Esophagus squamous epithelium (tissue), 5 donors: ENCODE measurements at regions not wholly inside any gene's neighbourhood (a gene's known extent, or its start where the extent isn't known, plus 50 kb on each side); places are given as distances from the start of the nearest gene placed in this dataset.

Source experiments
- DNase-seq: peaks from one replicate; lab custom pipeline; 2025; lab: John Stamatoyannopoulos, UW
- H3K27ac ChIP-seq, 4 donors: fragments of 200-600 bp; sonication (generic); one replicate each; pipeline ENCODE4 v1.5.1; 2016 to 2019; ENCODE audit warnings: mild to moderate bottlenecking in 1 of 4
- H3K27me3 ChIP-seq, 4 donors: fragments of 200-600 bp; sonication (generic); 1 replicate in 3 of 4; 2 replicates in 1 of 4; pipeline versions ENCODE4 v1.5.1 to v1.6.0; 2017 to 2021; ENCODE audit warnings: antibody characterized with exemption in 1 of 4
- H3K36me3 ChIP-seq, 3 donors: fragments of 200-600 bp; sonication (generic); one replicate each; pipeline ENCODE4 v1.5.1; 2016 to 2019
- H3K4me1 ChIP-seq, 3 donors: fragments of 200-600 bp; sonication (generic); one replicate each; pipeline ENCODE4 v1.5.1; 2017 to 2019
- H3K4me3 ChIP-seq, 4 donors: fragments of 200-600 bp; sonication (generic); 1 replicate in 3 of 4; 2 replicates in 1 of 4; pipeline ENCODE4 v1.5.1; 2016 to 2019; ENCODE audit warnings: mild to moderate bottlenecking in 2 of 4, moderate library complexity in 1 of 4
- H3K9me3 ChIP-seq, 3 donors: fragments of 200-600 bp; sonication (generic); one replicate each; pipeline ENCODE4 v1.5.1; 2016 to 2019
- CTCF ChIP-seq, 6 experiments: fragments of 450-650 bp in 4 of 6; fragments of 200-600 bp in 2 of 6; sonication (generic) in 2 of 6; IDR thresholded peaks; one replicate each; pipeline ENCODE4 v1.5.1; 2016 to 2019; ENCODE audit warnings: antibody characterized with exemption in 6 of 6, mild to moderate bottlenecking in 4 of 6, moderate library complexity in 4 of 6
- POLR2A ChIP-seq, 4 donors: fragments of 450-650 bp; IDR thresholded peaks; one replicate each; pipeline ENCODE4 v1.6.1; 2017; ENCODE audit warnings: antibody characterized with exemption in 4 of 4, mild to moderate bottlenecking in 4 of 4, moderate library complexity in 3 of 4
- WGBS, 2 donors: methylation state at CpG; one replicate each; pipeline ENCODE4 v1.1.5; 2018; 5-methylcytosine and 5-hydroxymethylcytosine counted together
- intact Hi-C: fragments of 100-400 bp; cut with DNase I; formaldehyde crosslinking; loops from one replicate; pipeline ENCODE4 v1.15.0; 2022
- donor health status: DM: yes; HTN: yes; CAD: no.

GRCh38 chr7:84362360-84362759 lies 167.8 kb upstream of the SEMA3A start:
- Histone ChIP-seq H3K27ac (no peak overlapping the region), H3K4me3 (no peak overlapping the region), H3K36me3 (no peaks in the 10 kb centered on the region), H3K27me3 (no peaks in the 10 kb centered on the region), H3K4me1 (no peaks in the 10 kb centered on the region), H3K9me3 (no peaks in the 10 kb centered on the region)
- DNase-seq = no peak
- intact Hi-C loops = no loop called here
- WGBS, 2 donors = 85% methylated on average over 3 of the region's 3 CpGs
- TF ChIP-seq CTCF (IDR thresholded peaks at IDR 0.05) (no peak), POLR2A (IDR thresholded peaks at IDR 0.05) (no peak)

GRCh38 chr7:84354866-84355265 lies 160.3 kb upstream of the SEMA3A start:
- Histone ChIP-seq H3K27ac (no peak overlapping the region), H3K27me3 (no peaks in the 10 kb centered on the region), H3K4me1 (no peaks in the 10 kb centered on the region), H3K36me3 (no peaks in the 10 kb centered on the region), H3K4me3 (no peak overlapping the region), H3K9me3 (no peaks in the 10 kb centered on the region)
- DNase-seq = no peak
- TF ChIP-seq CTCF (IDR thresholded peaks at IDR 0.05) (no peak), POLR2A (IDR thresholded peaks at IDR 0.05) (no peak)
- intact Hi-C loops = no loop called here
- 52 to 61% methylated on average over 1 of the region's 1 CpG for WGBS, 2 donors

- DNase-seq = no peak
- no peaks in the 10 kb centered on the region for H3K27me3 ChIP-seq
- H3K4me3 ChIP-seq = no peak overlapping the region
- no peak overlapping the region for H3K27ac ChIP-seq
- H3K9me3 ChIP-seq = no peaks in the 10 kb centered on the region
- H3K4me1 ChIP-seq = no peaks in the 10 kb centered on the region
- intact Hi-C loops = no loop called here
- no peak for TF ChIP-seq POLR2A (IDR thresholded peaks at IDR 0.05)
- no peak for TF ChIP-seq CTCF (IDR thresholded peaks at IDR 0.05)
- no peaks in the 10 kb centered on the region for H3K36me3 ChIP-seq
Observed at GRCh38 chr7:84354030-84354429, 159.4 kb upstream of the SEMA3A start.

- DNase-seq = no peak
- intact Hi-C loops = no loop called here
- 42 to 50% methylated on average over 1 of the region's 1 CpG for WGBS, 2 donors
- H3K27ac ChIP-seq = no peak overlapping the region
- H3K4me1 ChIP-seq = no peaks in the 10 kb centered on the region
- no peaks in the 10 kb centered on the region for H3K27me3 ChIP-seq
- no peak for TF ChIP-seq POLR2A (IDR thresholded peaks at IDR 0.05)
- TF ChIP-seq CTCF (IDR thresholded peaks at IDR 0.05) = no peak
- no peak overlapping the region for H3K4me3 ChIP-seq
- no peaks in the 10 kb centered on the region for H3K36me3 ChIP-seq
- H3K9me3 ChIP-seq = no peaks in the 10 kb centered on the region
Observed at GRCh38 chr7:84339306-84339705, 144.7 kb upstream of the SEMA3A start.

- intact Hi-C loops = no loop called here
- no peaks in the 10 kb centered on the region for H3K4me1 ChIP-seq
- DNase-seq = no peak
- H3K27me3 ChIP-seq = no peaks in the 10 kb centered on the region
- WGBS, 2 donors = 30 to 37% methylated on average over 2 of the region's 2 CpGs
- H3K36me3 ChIP-seq = no peaks in the 10 kb centered on the region
- no peak overlapping the region for H3K27ac ChIP-seq
- no peaks in the 10 kb centered on the region for H3K9me3 ChIP-seq
- TF ChIP-seq CTCF (IDR thresholded peaks at IDR 0.05) = no peak
- TF ChIP-seq POLR2A (IDR thresholded peaks at IDR 0.05) = no peak
- H3K4me3 ChIP-seq = no peak overlapping the region
Observed at GRCh38 chr7:84337429-84337828, 142.8 kb upstream of the SEMA3A start.
